Fibroblast of skin of back (primary cell): ENCODE measurements at regions not wholly inside any gene's neighbourhood (a gene's known extent, or its start where the extent isn't known, plus 50 kb on each side); places are given as distances from the start of the nearest gene placed in this dataset.
"Not testable (repeated sequence)": the region's sequence is repeated elsewhere in the genome, so short reads cannot be mapped to it uniquely, and the experiment has no call there.

ENCODE experiments used
- DNase-seq: peaks from one replicate; pipeline ENCODE4 v3.0.0-alpha.2; 2013

- DNase-seq: no peak
These were observed 76.8 kb downstream of the DLEU7 start for GRCh38 chr13:50766695-50767094.

DNA sequence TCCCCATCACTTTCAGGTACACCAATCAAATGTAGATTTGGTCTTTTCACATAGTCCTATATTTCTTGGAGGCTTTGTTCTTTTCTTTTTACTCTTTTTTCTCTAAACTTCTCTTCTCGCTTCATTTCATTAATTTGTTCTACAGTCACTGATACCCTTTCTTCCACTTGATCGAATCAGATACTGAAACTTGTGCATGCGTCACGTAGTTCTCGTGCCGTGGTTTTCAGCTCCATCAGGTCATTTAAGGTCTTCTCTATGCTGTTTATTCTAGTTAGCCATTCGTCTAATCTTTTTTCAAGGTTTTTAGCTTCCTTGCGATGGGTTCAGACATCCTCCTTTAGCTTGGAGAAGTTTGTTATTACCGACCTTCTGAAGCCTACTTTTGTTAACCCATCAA, 70.6 kb downstream of the DLEU7 start:
- not testable (repeated sequence) for DNase-seq
